Neuron (in vitro differentiated cells): ENCODE measurements at regions not wholly inside any gene's neighbourhood (a gene's known extent, or its start where the extent isn't known, plus 50 kb on each side); places are given as distances from the start of the nearest gene placed in this dataset.

ENCODE experiments used
- H2AFZ ChIP-seq: one replicate; pipeline ENCODE4 v1.6.1; 2013; ENCODE audit warnings: low read depth, mild to moderate bottlenecking, inconsistent platforms, low read length, moderate library complexity
- H3K27me3 ChIP-seq: one replicate; pipeline ENCODE4 v1.6.1; 2013; ENCODE audit warnings: low read length; ENCODE audit not compliant: insufficient read depth
- H3K36me3 ChIP-seq: one replicate; pipeline ENCODE4 v1.6.1; 2013; ENCODE audit warnings: low read length; ENCODE audit not compliant: insufficient read depth
- H3K4me1 ChIP-seq: one replicate; pipeline ENCODE4 v1.6.1; 2013; ENCODE audit warnings: low read length; ENCODE audit not compliant: insufficient read depth
- H3K4me3 ChIP-seq: 2 replicates; pipeline ENCODE4 v1.5.1; 2013; ENCODE audit warnings: mild to moderate bottlenecking, low read length, moderate library complexity
- H3K9me3 ChIP-seq: one replicate; pipeline ENCODE4 v1.6.1; 2013; ENCODE audit warnings: low read length

- H3K4me1 ChIP-seq = no peaks in the 10 kb centered on the region
- H3K36me3 ChIP-seq = no peaks in the 10 kb centered on the region
- H2AFZ ChIP-seq = no peak overlapping the region
- no peaks in the 10 kb centered on the region for H3K27me3 ChIP-seq
- no peak overlapping the region for H3K4me3 ChIP-seq
- H3K9me3 ChIP-seq = no peaks in the 10 kb centered on the region
Observed at GRCh38 chr5:21164425-21164824, 1176.4 kb upstream of the CDH18 start.

- Histone ChIP-seq H3K36me3 (no peaks in the 10 kb centered on the region), H2AFZ (no peak overlapping the region), H3K9me3 (no peaks in the 10 kb centered on the region), H3K27me3 (no peaks in the 10 kb centered on the region), H3K4me1 (no peaks in the 10 kb centered on the region), H3K4me3 (no peak overlapping the region)
Observed at GRCh38 chr5:21159510-21160059, 1171.6 kb upstream of the CDH18 start.

GRCh38 chr5:21154526-21154925, 1166.5 kb upstream of the CDH18 start:
- H3K27me3 ChIP-seq = no peaks in the 10 kb centered on the region
- no peak overlapping the region for H2AFZ ChIP-seq
- no peaks in the 10 kb centered on the region for H3K4me1 ChIP-seq
- no peaks in the 10 kb centered on the region for H3K36me3 ChIP-seq
- H3K4me3 ChIP-seq = no peak overlapping the region
- no peaks in the 10 kb centered on the region for H3K9me3 ChIP-seq

- Histone ChIP-seq H3K9me3 (no peaks in the 10 kb centered on the region), H3K4me1 (no peaks in the 10 kb centered on the region), H3K36me3 (no peaks in the 10 kb centered on the region), H3K4me3 (no peak overlapping the region), H3K27me3 (no peaks in the 10 kb centered on the region), H2AFZ (no peak overlapping the region)
Observed at GRCh38 chr5:21152611-21153010, 1164.6 kb upstream of the CDH18 start.

- Histone ChIP-seq H2AFZ (no peak overlapping the region), H3K27me3 (no peaks in the 10 kb centered on the region), H3K36me3 (no peaks in the 10 kb centered on the region), H3K4me1 (no peaks in the 10 kb centered on the region), H3K9me3 (no peaks in the 10 kb centered on the region), H3K4me3 (no peak overlapping the region)
Observed at GRCh38 chr5:21145376-21145775, 1157.4 kb upstream of the CDH18 start.

- Histone ChIP-seq H3K4me1 (no peaks in the 10 kb centered on the region), H2AFZ (no peak overlapping the region), H3K27me3 (no peaks in the 10 kb centered on the region), H3K4me3 (no peak overlapping the region), H3K9me3 (no peaks in the 10 kb centered on the region), H3K36me3 (no peaks in the 10 kb centered on the region)
Observed at GRCh38 chr5:21143686-21144085, 1155.7 kb upstream of the CDH18 start.

- no peaks in the 10 kb centered on the region for H3K36me3 ChIP-seq
- no peak overlapping the region for H2AFZ ChIP-seq
- no peaks in the 10 kb centered on the region for H3K4me1 ChIP-seq
Observed at GRCh38 chr5:21142791-21143190, 1154.8 kb upstream of the CDH18 start.

GRCh38 chr5:21140987-21141386, 1153.0 kb upstream of the CDH18 start:
- Histone ChIP-seq H3K9me3 (no peaks in the 10 kb centered on the region), H2AFZ (no peak overlapping the region), H3K4me1 (no peaks in the 10 kb centered on the region), H3K27me3 (no peaks in the 10 kb centered on the region), H3K4me3 (no peak overlapping the region), H3K36me3 (no peaks in the 10 kb centered on the region)

More at GRCh38 chr5:21142791-21143190, 1154.8 kb upstream of the CDH18 start:
- H3K9me3 ChIP-seq = no peaks in the 10 kb centered on the region
- no peak overlapping the region for H3K4me3 ChIP-seq
- no peaks in the 10 kb centered on the region for H3K27me3 ChIP-seq

- no peaks in the 10 kb centered on the region for H3K27me3 ChIP-seq
- no peak overlapping the region for H2AFZ ChIP-seq
- H3K36me3 ChIP-seq = no peaks in the 10 kb centered on the region
- no peaks in the 10 kb centered on the region for H3K9me3 ChIP-seq
- peaks cover 12% of the 10 kb centered on the region for H3K4me1 ChIP-seq
- H3K4me3 ChIP-seq = no peak overlapping the region
Observed at GRCh38 chr5:21126236-21126635, 1138.2 kb upstream of the CDH18 start.

GRCh38 chr5:21125238-21125983, 1137.4 kb upstream of the CDH18 start:
- Histone ChIP-seq H3K4me1 (peaks cover 16% of the 10 kb centered on the region), H2AFZ (no peak overlapping the region), H3K9me3 (no peaks in the 10 kb centered on the region), H3K4me3 (no peak overlapping the region), H3K27me3 (no peaks in the 10 kb centered on the region), H3K36me3 (no peaks in the 10 kb centered on the region)

- H2AFZ ChIP-seq = no peak overlapping the region
- no peak overlapping the region for H3K4me3 ChIP-seq
- no peaks in the 10 kb centered on the region for H3K9me3 ChIP-seq
- no peaks in the 10 kb centered on the region for H3K27me3 ChIP-seq
- H3K4me1 ChIP-seq = peaks cover 16% of the 10 kb centered on the region
- H3K36me3 ChIP-seq = no peaks in the 10 kb centered on the region
Observed at GRCh38 chr5:21121213-21121612, 1133.2 kb upstream of the CDH18 start.

GRCh38 chr5:21097661-21098060, 1109.7 kb upstream of the CDH18 start:
- H3K27me3 ChIP-seq = no peaks in the 10 kb centered on the region
- H3K4me3 ChIP-seq = no peak overlapping the region
- no peaks in the 10 kb centered on the region for H3K36me3 ChIP-seq
- no peak overlapping the region for H2AFZ ChIP-seq
- no peaks in the 10 kb centered on the region for H3K4me1 ChIP-seq
- no peaks in the 10 kb centered on the region for H3K9me3 ChIP-seq

- Histone ChIP-seq H3K4me3 (no peak overlapping the region), H3K9me3 (no peaks in the 10 kb centered on the region), H2AFZ (no peak overlapping the region), H3K36me3 (no peaks in the 10 kb centered on the region), H3K27me3 (no peaks in the 10 kb centered on the region), H3K4me1 (no peaks in the 10 kb centered on the region)
Observed at GRCh38 chr5:21094619-21095018, 1106.6 kb upstream of the CDH18 start.

- Histone ChIP-seq H3K36me3 (no peaks in the 10 kb centered on the region), H3K4me1 (no peaks in the 10 kb centered on the region), H2AFZ (no peak overlapping the region), H3K4me3 (no peak overlapping the region), H3K27me3 (no peaks in the 10 kb centered on the region), H3K9me3 (no peaks in the 10 kb centered on the region)
Observed at GRCh38 chr5:21087766-21088165, 1099.8 kb upstream of the CDH18 start.
